Skeletal muscle satellite cell (primary cell): ENCODE measurements at regions not wholly inside any gene's neighbourhood (a gene's known extent, or its start where the extent isn't known, plus 50 kb on each side); places are given as distances from the start of the nearest gene placed in this dataset.

ENCODE experiments used
- H3K27me3 ChIP-seq: 2 replicates; pipeline ENCODE4 v1.7.0; 2013; ENCODE audit warnings: low read length; ENCODE audit not compliant: control insufficient read depth, insufficient read depth
- H3K36me3 ChIP-seq: 2 replicates; pipeline ENCODE4 v1.7.0; 2013; ENCODE audit warnings: mild to moderate bottlenecking, control low read depth, low read length; ENCODE audit not compliant: insufficient read depth
- H3K4me1 ChIP-seq: 2 replicates; pipeline ENCODE4 v1.7.0; 2013; ENCODE audit warnings: low read length; ENCODE audit not compliant: control insufficient read depth, insufficient read depth
- H3K4me2 ChIP-seq: 2 replicates; pipeline ENCODE4 v1.7.0; 2013; ENCODE audit warnings: mild to moderate bottlenecking, low read length
- H3K4me3 ChIP-seq: 2 replicates; pipeline ENCODE4 v1.7.0; 2013; ENCODE audit warnings: low read length
- H3K9ac ChIP-seq: 2 replicates; pipeline ENCODE4 v1.7.0; 2013; ENCODE audit warnings: mild to moderate bottlenecking, low read depth, low read length, moderate library complexity
- H3K9me3 ChIP-seq: replicated peaks from 2 replicates; pipeline ENCODE4 v1.7.0; 2013; ENCODE audit warnings: mild to moderate bottlenecking, control low read depth, low read length

GRCh38 chr12:74817499-74817898 is 279.9 kb downstream of the ATXN7L3B start:
- H3K4me1 ChIP-seq, result no peaks in the 10 kb centered on the region
- H3K4me2 ChIP-seq, result no peak overlapping the region
- H3K36me3 ChIP-seq, result no peaks in the 10 kb centered on the region
- no peaks in the 10 kb centered on the region for H3K27me3 ChIP-seq
- H3K9ac ChIP-seq, result no peak overlapping the region
- no peaks in the 10 kb centered on the region for H3K9me3 ChIP-seq
- H3K4me3 ChIP-seq, result no peak overlapping the region

- Histone ChIP-seq H3K4me3 (no peak overlapping the region), H3K4me2 (no peak overlapping the region), H3K9ac (no peak overlapping the region), H3K36me3 (no peaks in the 10 kb centered on the region), H3K9me3 (no peaks in the 10 kb centered on the region), H3K4me1 (no peaks in the 10 kb centered on the region), H3K27me3 (no peaks in the 10 kb centered on the region)
These were observed 280.8 kb downstream of the ATXN7L3B start for GRCh38 chr12:74818412-74818811.

GRCh38 chr12:74820324-74820723 is 282.7 kb downstream of the ATXN7L3B start:
- Histone ChIP-seq H3K27me3 (no peaks in the 10 kb centered on the region), H3K4me1 (no peaks in the 10 kb centered on the region), H3K4me3 (no peak overlapping the region), H3K9me3 (no peaks in the 10 kb centered on the region), H3K36me3 (no peaks in the 10 kb centered on the region), H3K9ac (no peak overlapping the region), H3K4me2 (no peak overlapping the region)

- H3K4me1 ChIP-seq, result no peaks in the 10 kb centered on the region
- H3K27me3 ChIP-seq, result no peaks in the 10 kb centered on the region
- no peaks in the 10 kb centered on the region for H3K9me3 ChIP-seq
- H3K4me3 ChIP-seq, result no peak overlapping the region
- H3K36me3 ChIP-seq, result no peaks in the 10 kb centered on the region
- H3K4me2 ChIP-seq, result no peak overlapping the region
- no peak overlapping the region for H3K9ac ChIP-seq
These were observed 298.9 kb downstream of the ATXN7L3B start for GRCh38 chr12:74836567-74836966.

GRCh38 chr12:74846116-74846515 is 308.5 kb downstream of the ATXN7L3B start:
- Histone ChIP-seq H3K4me1 (no peaks in the 10 kb centered on the region), H3K27me3 (peaks cover 4% of the 10 kb centered on the region), H3K4me2 (no peak overlapping the region), H3K4me3 (no peak overlapping the region), H3K36me3 (no peaks in the 10 kb centered on the region), H3K9me3 (no peaks in the 10 kb centered on the region), H3K9ac (no peak overlapping the region)

GRCh38 chr12:74847169-74847568 is 309.5 kb downstream of the ATXN7L3B start:
- H3K4me3 ChIP-seq, result no peak overlapping the region
- no peaks in the 10 kb centered on the region for H3K4me1 ChIP-seq
- H3K9ac ChIP-seq, result no peak overlapping the region
- H3K4me2 ChIP-seq, result no peak overlapping the region
- no peaks in the 10 kb centered on the region for H3K9me3 ChIP-seq
- H3K36me3 ChIP-seq, result no peaks in the 10 kb centered on the region
- H3K27me3 ChIP-seq, result peaks cover 4% of the 10 kb centered on the region

GRCh38 chr12:74848006-74848405 is 310.4 kb downstream of the ATXN7L3B start:
- Histone ChIP-seq H3K9me3 (no peaks in the 10 kb centered on the region), H3K4me1 (no peaks in the 10 kb centered on the region), H3K27me3 (peaks cover 4% of the 10 kb centered on the region), H3K4me2 (no peak overlapping the region), H3K4me3 (no peak overlapping the region), H3K36me3 (no peaks in the 10 kb centered on the region), H3K9ac (no peak overlapping the region)

- H3K27me3 ChIP-seq, result peaks cover 4% of the 10 kb centered on the region
- H3K9ac ChIP-seq, result no peak overlapping the region
- no peaks in the 10 kb centered on the region for H3K4me1 ChIP-seq
These were observed 312.2 kb downstream of the ATXN7L3B start for GRCh38 chr12:74849801-74850200.

GRCh38 chr12:74871817-74872216 is 334.2 kb downstream of the ATXN7L3B start:
- no peak overlapping the region for H3K4me2 ChIP-seq
- H3K27me3 ChIP-seq, result no peaks in the 10 kb centered on the region
- no peaks in the 10 kb centered on the region for H3K36me3 ChIP-seq
- H3K9ac ChIP-seq, result no peak overlapping the region
- no peak overlapping the region for H3K4me3 ChIP-seq
- H3K4me1 ChIP-seq, result no peaks in the 10 kb centered on the region
- H3K9me3 ChIP-seq, result no peaks in the 10 kb centered on the region

More at GRCh38 chr12:74849801-74850200, 312.2 kb downstream of the ATXN7L3B start:
- Histone ChIP-seq H3K9me3 (no peaks in the 10 kb centered on the region), H3K4me2 (no peak overlapping the region), H3K36me3 (no peaks in the 10 kb centered on the region), H3K4me3 (no peak overlapping the region)

- H3K4me1 ChIP-seq, result peaks cover 21% of the 10 kb centered on the region
- no peaks in the 10 kb centered on the region for H3K27me3 ChIP-seq
- no peak overlapping the region for H3K9ac ChIP-seq
These were observed 323.9 kb downstream of the KCNC2 start for GRCh38 chr12:74885775-74886174.

GRCh38 chr12:74889073-74889472 is 320.6 kb downstream of the KCNC2 start:
- peak overlapping the region; percentile 77 for H3K4me2 ChIP-seq
- no peaks in the 10 kb centered on the region for H3K27me3 ChIP-seq
- H3K4me3 ChIP-seq, result no peak overlapping the region
- H3K4me1 ChIP-seq, result peaks cover 27% of the 10 kb centered on the region
- H3K9me3 ChIP-seq, result no peaks in the 10 kb centered on the region
- H3K9ac ChIP-seq, result no peak overlapping the region
- no peaks in the 10 kb centered on the region for H3K36me3 ChIP-seq

More at GRCh38 chr12:74885775-74886174, 323.9 kb downstream of the KCNC2 start:
- no peak overlapping the region for H3K4me2 ChIP-seq
- no peaks in the 10 kb centered on the region for H3K36me3 ChIP-seq
- H3K4me3 ChIP-seq, result no peak overlapping the region
- no peaks in the 10 kb centered on the region for H3K9me3 ChIP-seq

- H3K9ac ChIP-seq, result peak overlapping the region; percentile 42
- peak overlapping the region; percentile 77 for H3K4me2 ChIP-seq
- H3K27me3 ChIP-seq, result no peaks in the 10 kb centered on the region
- no peaks in the 10 kb centered on the region for H3K9me3 ChIP-seq
- H3K4me3 ChIP-seq, result peak overlapping the region; percentile 55
- no peaks in the 10 kb centered on the region for H3K36me3 ChIP-seq
- peaks cover 27% of the 10 kb centered on the region for H3K4me1 ChIP-seq
These were observed 319.9 kb downstream of the KCNC2 start for GRCh38 chr12:74889563-74890236.
